IPS-20b (cell line): ENCODE measurements at regions not wholly inside any gene's neighbourhood (a gene's known extent, or its start where the extent isn't known, plus 50 kb on each side); places are given as distances from the start of the nearest gene placed in this dataset.
"Not testable (repeated sequence)": the region's sequence is repeated elsewhere in the genome, so short reads cannot be mapped to it uniquely, and the experiment has no call there.

ENCODE experiments used
- H3K27ac ChIP-seq: one replicate; pipeline ENCODE4 v1.5.1; 2013; ENCODE audit warnings: low read length
- H3K27me3 ChIP-seq: 2 replicates; pipeline ENCODE4 v1.6.1; 2013; ENCODE audit warnings: mild to moderate bottlenecking, low read length, inconsistent platforms; ENCODE audit not compliant: insufficient read depth
- H3K36me3 ChIP-seq: 2 replicates; pipeline ENCODE4 v1.6.1; 2013; ENCODE audit warnings: low read depth, mild to moderate bottlenecking, inconsistent platforms, low read length, moderate library complexity; ENCODE audit not compliant: insufficient read depth
- H3K4me1 ChIP-seq: 2 replicates; pipeline ENCODE4 v1.6.1; 2013; ENCODE audit warnings: mild to moderate bottlenecking, control low read depth, inconsistent platforms, low read length, moderate library complexity; ENCODE audit not compliant: insufficient read depth
- H3K4me3 ChIP-seq: 2 replicates; pipeline ENCODE4 v1.5.1; 2013; ENCODE audit warnings: mild to moderate bottlenecking, low read length, inconsistent platforms
- H3K9ac ChIP-seq: 2 replicates; pipeline ENCODE4 v1.6.1; 2013; ENCODE audit warnings: low read depth, mild to moderate bottlenecking, inconsistent platforms, low read length, moderate library complexity
- H3K9me3 ChIP-seq: 2 replicates; pipeline ENCODE4 v1.6.1; 2013; ENCODE audit warnings: mild to moderate bottlenecking, low read depth, low read length, inconsistent platforms; ENCODE audit not compliant: insufficient read depth

DNA sequence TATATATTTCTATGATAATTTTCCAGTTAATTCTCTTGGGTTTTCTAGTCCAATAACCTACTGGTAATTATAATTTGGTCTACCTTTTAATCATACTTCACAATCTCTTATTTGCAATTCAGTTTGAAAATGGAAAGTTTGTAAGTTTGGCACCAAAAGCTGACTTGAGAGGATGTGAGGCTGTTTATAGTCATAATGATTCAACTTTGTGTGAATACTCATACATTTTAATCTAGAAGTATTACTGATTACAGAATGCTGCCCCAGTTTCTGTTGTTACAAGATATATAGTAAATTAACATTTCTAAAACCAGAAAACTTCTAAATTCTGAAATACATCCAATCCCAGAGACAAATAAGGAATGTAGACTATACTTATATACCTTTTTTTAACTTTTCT, 158.2 kb downstream of the SLC38A4 start:
- H3K27ac ChIP-seq, result no peak overlapping the region
- no peaks in the 10 kb centered on the region for H3K36me3 ChIP-seq
- no peak overlapping the region for H3K9ac ChIP-seq
- H3K27me3 ChIP-seq, result no peaks in the 10 kb centered on the region
- peaks cover 6% of the 10 kb centered on the region; the same call in 1 of the 2 replicates for H3K9me3 ChIP-seq
- peaks cover 17% of the 10 kb centered on the region; the same call in 1 of the 2 replicates for H3K4me1 ChIP-seq
- H3K4me3 ChIP-seq, result no peak overlapping the region

GRCh38 chr12:46664761-46665287, 161.0 kb downstream of the SLC38A4 start:
- Histone ChIP-seq H3K27ac (no peak overlapping the region), H3K27me3 (no peaks in the 10 kb centered on the region), H3K9me3 (peaks cover 6% of the 10 kb centered on the region; the same call in 1 of the 2 replicates), H3K36me3 (no peaks in the 10 kb centered on the region), H3K4me3 (no peak overlapping the region), H3K9ac (no peak overlapping the region), H3K4me1 (peaks cover 14% of the 10 kb centered on the region; the same call in 1 of the 2 replicates)

- H3K36me3 ChIP-seq, result no peaks in the 10 kb centered on the region
- H3K9ac ChIP-seq, result no peak overlapping the region
- no peak overlapping the region for H3K4me3 ChIP-seq
- no peaks in the 10 kb centered on the region for H3K27me3 ChIP-seq
- H3K27ac ChIP-seq, result no peak overlapping the region
- H3K9me3 ChIP-seq, result 0 out of 2 replicates have a peak, but pooled peaks cover under 1% of the 10 kb centered on the region
- H3K4me1 ChIP-seq, result peaks cover 23% of the 10 kb centered on the region; the same call in 1 of the 2 replicates
Observed at GRCh38 chr12:46663318-46663717, 162.5 kb downstream of the SLC38A4 start.

DNA sequence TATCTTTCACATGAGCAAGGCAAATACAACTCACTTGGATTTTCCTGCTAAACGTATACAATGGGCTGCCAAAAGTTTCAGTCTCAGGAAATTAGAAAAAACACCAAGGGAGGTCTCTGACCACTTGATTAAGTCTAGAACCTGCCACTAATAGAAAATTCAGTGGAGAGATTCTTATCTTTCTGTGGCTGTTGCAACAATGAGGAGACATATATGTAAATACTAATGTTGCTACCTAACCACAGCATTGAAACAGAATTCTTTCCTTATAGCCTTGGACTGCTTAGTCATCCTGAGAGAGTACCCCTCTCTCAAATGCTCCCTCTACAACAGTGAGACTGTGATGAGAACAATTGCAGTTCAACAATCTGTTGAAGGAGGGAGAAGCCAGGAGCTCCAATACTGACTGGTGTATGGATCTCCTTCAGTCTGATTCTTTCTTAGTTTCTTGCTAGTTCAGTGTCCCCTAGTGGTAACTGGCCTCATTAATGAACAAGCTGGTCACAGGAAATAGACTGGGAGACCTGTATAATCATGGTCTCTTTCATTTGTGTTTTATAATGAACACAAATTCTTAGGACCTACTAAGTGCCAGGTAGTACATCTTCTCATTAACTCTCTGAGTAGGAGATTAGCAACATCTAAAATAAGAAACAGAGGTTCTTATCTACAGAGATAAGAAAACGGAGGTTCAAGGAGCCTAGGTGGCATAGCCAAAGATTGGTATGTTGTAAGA, 164.5 kb downstream of the SLC38A4 start:
- no peak overlapping the region for H3K4me3 ChIP-seq
- H3K27ac ChIP-seq, result no peak overlapping the region
- peak overlapping the region; percentile 9; the same call in 1 of the 2 replicates for H3K9ac ChIP-seq

GRCh38 chr12:46660719-46661109, 165.1 kb downstream of the SLC38A4 start:
- Histone ChIP-seq H3K27me3 (no peaks in the 10 kb centered on the region), H3K4me1 (peaks cover 23% of the 10 kb centered on the region; the same call in 1 of the 2 replicates), H3K9me3 (no peaks in the 10 kb centered on the region), H3K36me3 (no peaks in the 10 kb centered on the region), H3K4me3 (no peak overlapping the region), H3K27ac (no peak overlapping the region), H3K9ac (no peak overlapping the region; the same call in 1 of the 2 replicates)

More for the DNA sequence above, 164.5 kb downstream of the SLC38A4 start:
- H3K9me3 ChIP-seq, result no peaks in the 10 kb centered on the region
- H3K27me3 ChIP-seq, result no peaks in the 10 kb centered on the region
- peaks cover 23% of the 10 kb centered on the region; the same call in 1 of the 2 replicates for H3K4me1 ChIP-seq
- no peaks in the 10 kb centered on the region for H3K36me3 ChIP-seq

DNA sequence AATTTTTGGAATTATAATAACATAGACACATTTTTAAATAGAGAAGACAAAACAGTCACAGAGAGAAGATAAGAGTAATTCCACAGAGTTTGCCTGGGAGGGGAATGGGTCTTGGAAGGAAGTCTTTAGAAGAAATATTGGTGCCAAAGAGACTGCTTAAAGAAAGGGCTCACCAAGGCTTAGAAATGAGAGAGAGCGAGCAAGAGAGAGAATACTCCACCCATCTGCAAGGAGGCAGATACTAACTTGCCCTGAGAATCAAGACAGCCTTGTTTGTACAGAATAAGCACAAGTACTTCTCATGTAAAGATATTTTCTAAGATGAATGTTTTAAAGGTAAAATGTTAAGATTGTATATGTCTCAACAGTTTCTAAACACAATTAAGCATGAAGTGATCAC, 165.5 kb downstream of the SLC38A4 start:
- no peaks in the 10 kb centered on the region for H3K27me3 ChIP-seq
- no peaks in the 10 kb centered on the region for H3K36me3 ChIP-seq
- peaks cover 21% of the 10 kb centered on the region; the same call in 1 of the 2 replicates for H3K4me1 ChIP-seq
- no peak overlapping the region for H3K27ac ChIP-seq
- no peak overlapping the region for H3K4me3 ChIP-seq
- H3K9ac ChIP-seq, result no peak overlapping the region
- H3K9me3 ChIP-seq, result no peaks in the 10 kb centered on the region

DNA sequence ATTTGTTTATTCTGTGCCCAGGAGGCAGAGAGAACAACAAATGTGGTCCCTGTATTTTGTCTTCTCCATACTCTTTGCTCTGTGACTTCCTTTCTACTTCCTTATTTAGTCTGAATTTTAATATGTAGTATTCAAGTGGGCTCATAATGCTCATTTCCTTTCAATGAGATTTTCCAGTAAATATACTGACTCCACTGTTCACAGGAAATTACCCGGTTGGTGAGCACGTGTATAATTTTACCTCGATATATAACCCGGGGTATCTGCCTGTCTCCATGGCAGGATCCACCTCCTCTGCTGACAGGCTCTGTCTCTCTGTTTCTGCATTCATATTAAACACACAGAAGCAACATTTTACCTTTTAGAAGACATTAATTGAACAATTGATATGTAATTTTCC, 166.0 kb downstream of the SLC38A4 start:
- no peaks in the 10 kb centered on the region for H3K9me3 ChIP-seq
- no peaks in the 10 kb centered on the region for H3K27me3 ChIP-seq
- no peak overlapping the region for H3K9ac ChIP-seq
- no peaks in the 10 kb centered on the region for H3K36me3 ChIP-seq
- peaks cover 18% of the 10 kb centered on the region; the same call in 1 of the 2 replicates for H3K4me1 ChIP-seq
- no peak overlapping the region for H3K4me3 ChIP-seq
- no peak overlapping the region for H3K27ac ChIP-seq

GRCh38 chr12:46659032-46659650, 166.7 kb downstream of the SLC38A4 start:
- no peak overlapping the region for H3K27ac ChIP-seq

DNA sequence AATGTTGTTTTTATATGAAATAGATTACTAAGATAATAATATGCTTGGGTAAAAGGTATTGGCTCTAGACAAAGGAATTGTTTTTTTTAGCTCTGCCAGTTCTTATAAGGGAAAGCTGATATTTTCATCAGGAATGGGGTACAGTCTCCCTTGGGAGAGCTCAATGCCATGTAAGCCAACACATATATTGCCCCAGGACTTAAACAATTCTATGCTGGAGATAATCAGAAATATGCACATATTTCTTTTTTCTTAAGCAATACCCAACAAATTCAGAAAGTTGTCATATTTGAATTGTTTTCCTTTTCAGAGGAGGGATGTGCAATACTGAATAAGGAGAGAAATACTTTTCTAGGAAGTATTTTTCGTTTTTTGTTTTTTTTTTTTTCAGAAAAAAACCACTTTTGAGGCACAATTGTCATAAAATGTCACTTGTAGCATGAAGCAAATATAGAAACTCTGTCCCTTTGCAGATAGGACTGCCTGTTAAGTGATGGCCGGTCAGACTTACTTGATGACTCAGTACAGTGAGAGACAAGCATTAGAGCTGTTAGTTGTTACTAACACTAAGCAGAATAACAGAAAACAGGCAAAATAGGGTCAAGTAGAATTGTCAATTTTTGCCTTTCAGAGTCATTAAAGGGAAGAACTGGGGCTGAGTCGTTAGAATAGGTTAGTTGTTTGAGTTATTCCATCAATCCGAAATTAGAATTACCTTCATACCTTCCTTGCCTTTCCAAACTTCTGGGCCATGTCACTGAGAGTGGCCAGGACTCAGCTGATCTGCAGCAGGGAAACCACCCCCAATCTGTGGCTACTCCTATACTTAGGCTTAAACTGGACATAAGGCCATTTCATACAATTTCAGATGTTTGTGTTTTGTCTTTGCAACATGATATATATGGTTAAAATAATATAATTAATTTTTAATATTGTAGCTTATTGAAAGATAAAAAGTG, 168.1 kb downstream of the SLC38A4 start:
- H3K4me3 ChIP-seq, result no peak overlapping the region
- no peaks in the 10 kb centered on the region for H3K36me3 ChIP-seq
- no peak overlapping the region for H3K27ac ChIP-seq
- H3K27me3 ChIP-seq, result no peaks in the 10 kb centered on the region
- peaks cover 15% of the 10 kb centered on the region; the same call in 1 of the 2 replicates for H3K4me1 ChIP-seq
- H3K9ac ChIP-seq, result no peak overlapping the region
- H3K9me3 ChIP-seq, result no peaks in the 10 kb centered on the region

More at GRCh38 chr12:46659032-46659650, 166.7 kb downstream of the SLC38A4 start:
- no peak overlapping the region for H3K9ac ChIP-seq
- H3K4me3 ChIP-seq, result no peak overlapping the region
- H3K36me3 ChIP-seq, result no peaks in the 10 kb centered on the region
- H3K9me3 ChIP-seq, result no peaks in the 10 kb centered on the region
- no peaks in the 10 kb centered on the region for H3K27me3 ChIP-seq
- peaks cover 15% of the 10 kb centered on the region; the same call in 1 of the 2 replicates for H3K4me1 ChIP-seq

- H3K27me3 ChIP-seq, H3K9ac ChIP-seq, H3K27ac ChIP-seq, H3K36me3 ChIP-seq, H3K9me3 ChIP-seq, H3K4me3 ChIP-seq: not testable (repeated sequence)
- H3K4me1 ChIP-seq, result peaks cover 13% of the 10 kb centered on the region; the same call in 1 of the 2 replicates
Observed at GRCh38 chr12:46655984-46656383, 169.8 kb downstream of the SLC38A4 start.

GRCh38 chr12:46653311-46653710, 172.5 kb downstream of the SLC38A4 start:
- Histone ChIP-seq H3K9me3 (peaks cover 4% of the 10 kb centered on the region; the same call in 1 of the 2 replicates), H3K27ac (no peak overlapping the region), H3K4me3 (no peak overlapping the region), H3K9ac (no peak overlapping the region), H3K27me3 (no peaks in the 10 kb centered on the region), H3K4me1 (no peaks in the 10 kb centered on the region), H3K36me3 (no peaks in the 10 kb centered on the region)
